HL-60 (cell line): ENCODE measurements at regions not wholly inside any gene's neighbourhood (a gene's known extent, or its start where the extent isn't known, plus 50 kb on each side); places are given as distances from the start of the nearest gene placed in this dataset.

ENCODE experiments used
- DNase-seq, 2 experiments: peaks; one replicate each; pipeline ENCODE4 v3.0.0-alpha.2; 2010 to 2020; ENCODE audit warnings: low read depth in 1 of 2, low spot score in 1 of 2
- H3K27ac ChIP-seq: fragments of 250-450 bp; sonication (Bioruptor Pico); replicated peaks from 2 replicates; pipeline ENCODE4 v1.5.1; 2020; ENCODE audit warnings: mild to moderate bottlenecking, moderate library complexity
- H3K27me3 ChIP-seq: fragments of 250-450 bp; sonication (Bioruptor Pico); 2 replicates; pipeline ENCODE4 v1.5.1; 2021; ENCODE audit warnings: mild to moderate bottlenecking, moderate library complexity; ENCODE audit not compliant: insufficient read depth, poor library complexity, severe bottlenecking
- H3K4me3 ChIP-seq: replicated peaks from 2 replicates; pipeline ENCODE4 v1.5.1; 2011; ENCODE audit warnings: mild to moderate bottlenecking, control low read depth, low read length; ENCODE audit not compliant: insufficient read depth
- GABPA ChIP-seq: IDR thresholded peaks from 2 replicates; pipeline ENCODE4 v1.6.1; 2012; ENCODE audit warnings: low read depth
- POLR2AphosphoS5 ChIP-seq: IDR thresholded peaks from 2 replicates; pipeline ENCODE4 v1.6.1; 2012; ENCODE audit warnings: low read depth
- SPI1 ChIP-seq: IDR thresholded peaks from 2 replicates; pipeline ENCODE4 v1.6.1; 2012; ENCODE audit warnings: low read depth, mild to moderate bottlenecking, borderline replicate concordance
- TF ChIP-seq, protein P1 (sequence below): IDR thresholded peaks from one replicate; pipeline ENCODE4 v1.5.1; 2011; ENCODE audit warnings: low read length, control low read depth, inconsistent platforms; ENCODE audit not compliant: insufficient read depth
- TF ChIP-seq, protein P2 (sequence below): IDR thresholded peaks from 2 replicates; pipeline ENCODE4 v1.6.1; 2012; ENCODE audit warnings: low read depth; ENCODE audit not compliant: insufficient replicate concordance

DNA sequence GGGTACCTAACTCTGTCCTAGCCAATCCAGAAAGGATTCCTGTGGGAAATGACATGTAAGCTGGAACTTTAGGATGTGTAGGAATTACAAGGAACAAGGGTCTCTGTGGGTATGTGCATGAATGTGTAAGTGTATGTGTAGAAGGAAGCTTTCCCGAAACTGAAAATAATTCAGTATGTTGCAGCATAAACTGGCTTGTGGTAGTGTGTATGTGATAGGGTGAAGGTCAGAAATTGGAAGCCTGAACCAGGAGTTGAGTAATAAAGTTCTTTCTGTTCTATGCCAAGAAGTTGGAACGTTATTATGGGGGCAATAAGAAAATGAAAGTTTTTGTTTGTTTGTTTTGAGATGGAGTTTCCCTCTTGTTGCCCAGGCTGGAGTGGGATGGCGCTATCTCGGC lies 323.1 kb upstream of the KITLG start:
- no peaks in the 10 kb centered on the region for H3K27me3 ChIP-seq
- no peak overlapping the region for H3K27ac ChIP-seq
- TF ChIP-seq, protein P1, sequence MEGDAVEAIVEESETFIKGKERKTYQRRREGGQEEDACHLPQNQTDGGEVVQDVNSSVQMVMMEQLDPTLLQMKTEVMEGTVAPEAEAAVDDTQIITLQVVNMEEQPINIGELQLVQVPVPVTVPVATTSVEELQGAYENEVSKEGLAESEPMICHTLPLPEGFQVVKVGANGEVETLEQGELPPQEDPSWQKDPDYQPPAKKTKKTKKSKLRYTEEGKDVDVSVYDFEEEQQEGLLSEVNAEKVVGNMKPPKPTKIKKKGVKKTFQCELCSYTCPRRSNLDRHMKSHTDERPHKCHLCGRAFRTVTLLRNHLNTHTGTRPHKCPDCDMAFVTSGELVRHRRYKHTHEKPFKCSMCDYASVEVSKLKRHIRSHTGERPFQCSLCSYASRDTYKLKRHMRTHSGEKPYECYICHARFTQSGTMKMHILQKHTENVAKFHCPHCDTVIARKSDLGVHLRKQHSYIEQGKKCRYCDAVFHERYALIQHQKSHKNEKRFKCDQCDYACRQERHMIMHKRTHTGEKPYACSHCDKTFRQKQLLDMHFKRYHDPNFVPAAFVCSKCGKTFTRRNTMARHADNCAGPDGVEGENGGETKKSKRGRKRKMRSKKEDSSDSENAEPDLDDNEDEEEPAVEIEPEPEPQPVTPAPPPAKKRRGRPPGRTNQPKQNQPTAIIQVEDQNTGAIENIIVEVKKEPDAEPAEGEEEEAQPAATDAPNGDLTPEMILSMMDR = no peak
- no peak for DNase-seq
- no peak overlapping the region for H3K4me3 ChIP-seq

DNA sequence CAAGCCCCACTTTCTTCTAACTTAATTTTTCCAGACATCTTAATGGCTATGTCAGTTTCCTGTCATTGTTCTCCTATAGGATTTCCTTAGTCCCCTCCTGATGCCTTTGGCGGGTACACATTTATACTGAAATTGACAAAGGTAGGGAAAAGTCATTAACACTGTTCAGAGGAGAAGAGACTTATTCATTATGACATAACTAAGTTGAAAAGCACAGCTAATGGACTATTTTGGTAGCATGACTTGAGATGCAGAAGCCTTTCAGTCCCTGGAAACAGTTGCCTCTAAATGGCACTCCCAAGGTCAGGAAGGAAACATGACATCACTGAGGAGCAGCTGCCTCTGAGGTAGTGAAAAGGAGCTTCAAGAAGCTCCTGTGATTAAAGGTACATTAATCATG lies 317.5 kb upstream of the KITLG start:
- no peaks in the 10 kb centered on the region for H3K27me3 ChIP-seq
- H3K27ac ChIP-seq = no peak overlapping the region
- no peak for DNase-seq
- TF ChIP-seq GABPA (no peak), POLR2AphosphoS5 (no peak), SPI1 (no peak)
- TF ChIP-seq, protein P1 = no peak
- TF ChIP-seq, protein P2, sequence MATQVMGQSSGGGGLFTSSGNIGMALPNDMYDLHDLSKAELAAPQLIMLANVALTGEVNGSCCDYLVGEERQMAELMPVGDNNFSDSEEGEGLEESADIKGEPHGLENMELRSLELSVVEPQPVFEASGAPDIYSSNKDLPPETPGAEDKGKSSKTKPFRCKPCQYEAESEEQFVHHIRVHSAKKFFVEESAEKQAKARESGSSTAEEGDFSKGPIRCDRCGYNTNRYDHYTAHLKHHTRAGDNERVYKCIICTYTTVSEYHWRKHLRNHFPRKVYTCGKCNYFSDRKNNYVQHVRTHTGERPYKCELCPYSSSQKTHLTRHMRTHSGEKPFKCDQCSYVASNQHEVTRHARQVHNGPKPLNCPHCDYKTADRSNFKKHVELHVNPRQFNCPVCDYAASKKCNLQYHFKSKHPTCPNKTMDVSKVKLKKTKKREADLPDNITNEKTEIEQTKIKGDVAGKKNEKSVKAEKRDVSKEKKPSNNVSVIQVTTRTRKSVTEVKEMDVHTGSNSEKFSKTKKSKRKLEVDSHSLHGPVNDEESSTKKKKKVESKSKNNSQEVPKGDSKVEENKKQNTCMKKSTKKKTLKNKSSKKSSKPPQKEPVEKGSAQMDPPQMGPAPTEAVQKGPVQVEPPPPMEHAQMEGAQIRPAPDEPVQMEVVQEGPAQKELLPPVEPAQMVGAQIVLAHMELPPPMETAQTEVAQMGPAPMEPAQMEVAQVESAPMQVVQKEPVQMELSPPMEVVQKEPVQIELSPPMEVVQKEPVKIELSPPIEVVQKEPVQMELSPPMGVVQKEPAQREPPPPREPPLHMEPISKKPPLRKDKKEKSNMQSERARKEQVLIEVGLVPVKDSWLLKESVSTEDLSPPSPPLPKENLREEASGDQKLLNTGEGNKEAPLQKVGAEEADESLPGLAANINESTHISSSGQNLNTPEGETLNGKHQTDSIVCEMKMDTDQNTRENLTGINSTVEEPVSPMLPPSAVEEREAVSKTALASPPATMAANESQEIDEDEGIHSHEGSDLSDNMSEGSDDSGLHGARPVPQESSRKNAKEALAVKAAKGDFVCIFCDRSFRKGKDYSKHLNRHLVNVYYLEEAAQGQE = no peak
- H3K4me3 ChIP-seq = no peak overlapping the region

DNA sequence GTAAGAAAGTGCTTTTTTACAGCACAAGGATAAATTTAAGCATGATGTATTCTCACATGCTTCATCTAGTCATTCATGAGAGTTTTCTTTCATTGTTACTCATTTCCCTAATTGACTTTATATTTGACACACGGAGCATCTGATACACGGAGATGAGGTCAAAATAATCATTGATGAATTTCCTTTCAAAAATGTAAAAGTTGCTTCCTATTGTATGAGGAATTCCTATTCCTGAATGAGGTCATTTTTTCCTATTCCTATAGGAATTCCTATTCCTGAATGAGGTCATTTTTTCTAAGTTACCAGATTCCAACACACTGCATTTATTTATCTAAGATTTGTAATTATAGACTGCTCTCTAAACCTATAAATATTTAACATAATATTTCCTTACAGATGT lies 316.7 kb upstream of the KITLG start:
- no peaks in the 10 kb centered on the region for H3K27me3 ChIP-seq
- no peak overlapping the region for H3K27ac ChIP-seq
- DNase-seq = no peak
- TF ChIP-seq POLR2AphosphoS5 = no peak
- TF ChIP-seq, protein P1 = no peak
- TF ChIP-seq GABPA = no peak
- TF ChIP-seq SPI1 = no peak
- TF ChIP-seq, protein P2 = no peak
- no peak overlapping the region for H3K4me3 ChIP-seq

DNA sequence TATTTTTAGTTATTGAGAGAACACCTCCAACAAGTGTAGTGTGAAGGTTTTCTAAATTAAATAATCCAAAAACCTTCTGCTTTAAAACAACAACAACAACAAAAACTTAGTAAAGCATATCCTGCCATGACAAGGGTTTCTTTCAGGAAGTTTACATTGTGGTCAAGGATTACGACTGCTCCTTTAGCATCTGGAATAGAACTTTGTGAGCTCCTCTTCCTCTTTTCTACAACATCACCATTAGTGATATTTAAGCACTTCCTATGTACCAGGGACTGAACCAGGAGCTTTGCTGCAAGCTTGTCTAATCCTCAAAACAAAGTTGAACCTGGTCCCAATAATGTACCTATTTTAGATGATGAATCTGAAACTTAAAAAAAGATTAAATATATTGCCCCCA lies 315.4 kb upstream of the KITLG start:
- no peaks in the 10 kb centered on the region for H3K27me3 ChIP-seq
- no peak overlapping the region for H3K4me3 ChIP-seq
- DNase-seq = peak in 1 of 2 experiments; percentile 27
- H3K27ac ChIP-seq = no peak overlapping the region
- TF ChIP-seq, protein P1 = no peak
- TF ChIP-seq SPI1 = peak; percentile 97
- TF ChIP-seq, protein P2 = no peak
